Natural killer cell treated with Interleukin-12 subunit alpha and Interleukin-12 subunit beta and Interleukin-15 and Interleukin-18, amount 100 ng/mL, for 72 hours (primary cell): ENCODE measurements at regions not wholly inside any gene's neighbourhood (a gene's known extent, or its start where the extent isn't known, plus 50 kb on each side); places are given as distances from the start of the nearest gene placed in this dataset.
"Not testable (repeated sequence)": the region's sequence is repeated elsewhere in the genome, so short reads cannot be mapped to it uniquely, and the experiment has no call there.

ENCODE experiments used
- ATAC-seq, 2 donors: fragments of 150-1000 bp; cut with Tn5 transposase in 1 of 2; sonication (Bioruptor Pico), chemical (Tn5 transposase) in 1 of 2; 2 replicates each; pipeline ENCODE4 v1.10.0; 2021
- DNase-seq: peaks from one replicate; pipeline ENCODE4 v3.0.0; 2022; ENCODE audit warnings: low spot score
- H3K27ac Mint-ChIP-seq, 2 donors: 1 replicate in 1 of 2; 2 replicates in 1 of 2; pipeline ENCODE4 v1.8.0; 2022; ENCODE audit warnings: mixed read lengths in 2 of 2, mild to moderate bottlenecking in 1 of 2, moderate library complexity in 1 of 2
- H3K27me3 Mint-ChIP-seq, 2 donors: 1 replicate in 1 of 2; 2 replicates in 1 of 2; pipeline ENCODE4 v1.8.0; 2022; ENCODE audit warnings: mixed read lengths in 2 of 2
- H3K36me3 Mint-ChIP-seq: one replicate; pipeline ENCODE4 v1.8.0; 2022; ENCODE audit warnings: mixed read lengths
- H3K4me1 Mint-ChIP-seq, 2 donors: 1 replicate in 1 of 2; 2 replicates in 1 of 2; pipeline ENCODE4 v1.8.0; 2022; ENCODE audit warnings: low read depth in 2 of 2, mixed read lengths in 2 of 2, mild to moderate bottlenecking in 1 of 2
- H3K4me3 Mint-ChIP-seq: one replicate; pipeline ENCODE4 v1.8.0; 2022; ENCODE audit warnings: mixed read lengths
- H3K9me3 Mint-ChIP-seq: 2 replicates; pipeline ENCODE4 v1.8.0; 2022; ENCODE audit warnings: mixed read lengths

DNA sequence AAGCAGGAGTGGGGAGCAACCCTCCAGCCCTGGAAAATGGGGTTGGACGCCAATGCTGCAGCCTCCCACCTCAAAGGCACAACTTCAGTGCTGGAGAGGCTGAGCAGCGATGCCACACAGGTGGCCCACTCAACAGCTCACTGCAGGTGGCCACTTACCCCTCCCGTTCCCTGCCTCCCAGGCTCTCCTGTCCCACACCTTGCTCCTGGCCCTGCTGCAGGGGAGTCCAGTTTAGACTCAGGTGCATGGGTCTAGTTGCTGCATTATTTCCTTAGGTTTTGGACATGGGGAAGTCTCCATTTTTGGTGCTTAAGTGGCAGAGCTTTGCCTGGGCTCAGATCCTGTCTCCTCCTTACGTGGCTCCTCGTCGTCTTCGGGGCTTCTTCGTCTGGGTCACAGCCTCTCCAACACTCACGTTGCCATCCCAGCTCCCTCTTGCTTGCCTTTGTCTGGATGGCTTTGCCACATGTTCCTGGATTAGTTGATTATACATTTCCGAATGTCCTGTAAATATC lies 898.3 kb downstream of the BRD1 start:
- Mint-ChIP-seq H3K27me3 (peaks cover 16 to 34% of the 10 kb centered on the region in 2 donors), H3K4me1 (no peaks in the 10 kb centered on the region), H3K27ac (no peak overlapping the region), H3K36me3 (peaks cover 2% of the 10 kb centered on the region), H3K9me3 (no peaks in the 10 kb centered on the region), H3K4me3 (no peak overlapping the region)
- DNase-seq (no peak), ATAC-seq (no peak)

DNA sequence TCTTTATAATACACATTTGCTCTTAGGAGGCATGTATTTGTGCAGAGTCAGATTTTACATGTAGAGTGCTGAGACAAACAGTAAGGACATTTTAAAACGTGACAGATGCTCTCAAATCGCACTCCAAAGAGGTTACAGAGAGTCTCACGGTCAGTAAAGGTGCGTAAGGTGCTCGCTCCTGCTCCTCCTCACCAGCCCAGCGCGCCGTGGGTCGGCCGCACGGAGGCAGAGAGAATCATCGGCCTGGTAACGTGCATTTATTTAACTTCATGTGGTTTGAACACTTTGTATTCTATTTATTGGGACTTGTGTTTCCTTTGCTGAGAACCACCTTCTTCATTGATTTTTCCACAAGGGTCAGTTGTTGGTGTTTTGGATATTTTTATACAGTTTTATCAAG lies 900.1 kb downstream of the BRD1 start:
- DNase-seq, result no peak
- H3K27ac Mint-ChIP-seq, result no peak overlapping the region
- no peaks in the 10 kb centered on the region for H3K4me1 Mint-ChIP-seq
- H3K9me3 Mint-ChIP-seq, result no peaks in the 10 kb centered on the region
- no peak for ATAC-seq
- H3K36me3 Mint-ChIP-seq, result no peaks in the 10 kb centered on the region
- peaks cover 14 to 31% of the 10 kb centered on the region in 2 donors for H3K27me3 Mint-ChIP-seq
- H3K4me3 Mint-ChIP-seq, result no peak overlapping the region

DNA sequence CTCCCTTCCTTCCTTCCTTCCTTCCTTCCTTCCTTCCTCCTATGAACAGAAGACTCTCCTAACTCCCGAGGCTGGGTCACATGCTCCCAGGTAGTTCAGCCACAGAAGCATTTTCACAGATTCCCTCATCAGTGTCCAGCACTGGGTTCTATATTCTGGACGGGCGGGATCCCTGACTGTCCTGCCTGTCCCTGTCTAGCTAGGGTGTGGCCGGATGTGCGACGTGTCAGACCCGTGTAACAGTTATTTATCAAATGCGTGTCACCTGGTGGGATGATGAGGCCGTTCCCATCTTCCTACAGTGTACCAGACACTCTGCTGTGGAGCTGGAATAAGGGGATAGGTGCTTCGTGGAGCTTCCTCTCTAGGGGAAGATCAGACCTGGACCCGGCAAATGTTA lies 901.0 kb downstream of the BRD1 start:
- Mint-ChIP-seq H3K4me3 (no peak overlapping the region), H3K9me3 (no peaks in the 10 kb centered on the region), H3K27ac (no peak overlapping the region), H3K4me1 (no peaks in the 10 kb centered on the region), H3K36me3 (no peaks in the 10 kb centered on the region), H3K27me3 (peaks cover 16 to 31% of the 10 kb centered on the region in 2 donors)
- DNase-seq (no peak), ATAC-seq (no peak)

DNA sequence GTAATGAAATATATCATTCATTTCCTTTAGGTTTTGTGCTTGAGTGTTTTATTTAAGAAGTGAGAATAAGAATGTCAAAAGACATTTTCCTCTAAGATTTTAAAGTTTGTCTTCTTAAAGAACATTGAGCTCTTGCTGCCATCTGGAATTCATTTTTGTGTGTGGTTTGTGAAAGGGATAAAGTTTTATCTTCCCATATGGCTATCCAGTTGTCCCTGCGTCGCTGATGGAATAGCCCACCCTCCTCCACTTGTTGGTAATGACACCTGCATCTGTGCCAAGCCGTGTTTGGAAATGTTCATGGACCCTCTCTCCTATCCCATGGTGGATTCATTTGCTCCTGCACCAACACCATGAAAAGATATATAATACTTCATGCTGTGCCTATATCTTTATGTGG lies 901.5 kb downstream of the BRD1 start:
- no peaks in the 10 kb centered on the region for H3K4me1 Mint-ChIP-seq
- no peak overlapping the region for H3K4me3 Mint-ChIP-seq
- no peaks in the 10 kb centered on the region for H3K9me3 Mint-ChIP-seq
- peaks cover 16 to 29% of the 10 kb centered on the region in 2 donors for H3K27me3 Mint-ChIP-seq
- H3K27ac Mint-ChIP-seq, result no peak overlapping the region
- DNase-seq (no peak), ATAC-seq (no peak)
- no peaks in the 10 kb centered on the region for H3K36me3 Mint-ChIP-seq

- Mint-ChIP-seq H3K27me3 (peaks cover 17 to 23% of the 10 kb centered on the region in 2 donors), H3K4me1 (no peaks in the 10 kb centered on the region), H3K4me3 (no peak overlapping the region), H3K9me3 (no peaks in the 10 kb centered on the region), H3K36me3 (no peaks in the 10 kb centered on the region), H3K27ac (no peak overlapping the region)
- DNase-seq, result no peak
- ATAC-seq, result no peak
Observed at GRCh38 chr22:48925450-48925849, 902.2 kb downstream of the BRD1 start.

GRCh38 chr22:48923996-48924395 lies 903.7 kb downstream of the BRD1 start:
- no peaks in the 10 kb centered on the region for H3K4me1 Mint-ChIP-seq
- peaks cover 8 to 15% of the 10 kb centered on the region in 2 donors for H3K27me3 Mint-ChIP-seq
- H3K36me3 Mint-ChIP-seq, result no peaks in the 10 kb centered on the region
- no peak for DNase-seq
- no peak overlapping the region for H3K4me3 Mint-ChIP-seq
- no peak overlapping the region for H3K27ac Mint-ChIP-seq
- no peak for ATAC-seq
- no peaks in the 10 kb centered on the region for H3K9me3 Mint-ChIP-seq

GRCh38 chr22:48923165-48923865 lies 904.4 kb downstream of the BRD1 start:
- no peak overlapping the region for H3K27ac Mint-ChIP-seq

GRCh38 chr22:48921411-48921903 lies 906.2 kb downstream of the BRD1 start:
- H3K4me3 Mint-ChIP-seq, result no peak overlapping the region
- H3K9me3 Mint-ChIP-seq, result no peaks in the 10 kb centered on the region
- no peaks in the 10 kb centered on the region for H3K36me3 Mint-ChIP-seq
- H3K27ac Mint-ChIP-seq, result no peak overlapping the region
- H3K27me3 Mint-ChIP-seq, result peaks cover 15 to 22% of the 10 kb centered on the region in 2 donors
- ATAC-seq (no peak), DNase-seq (no peak)
- H3K4me1 Mint-ChIP-seq, result no peaks in the 10 kb centered on the region

More at GRCh38 chr22:48923165-48923865, 904.4 kb downstream of the BRD1 start:
- DNase-seq, result no peak
- H3K9me3 Mint-ChIP-seq, result no peaks in the 10 kb centered on the region
- ATAC-seq, result no peak
- no peak overlapping the region for H3K4me3 Mint-ChIP-seq
- no peaks in the 10 kb centered on the region for H3K4me1 Mint-ChIP-seq
- H3K27me3 Mint-ChIP-seq, result peaks cover 7 to 19% of the 10 kb centered on the region in 2 donors
- H3K36me3 Mint-ChIP-seq, result no peaks in the 10 kb centered on the region

GRCh38 chr22:48920776-48921241 lies 906.9 kb downstream of the BRD1 start:
- no peaks in the 10 kb centered on the region for H3K4me1 Mint-ChIP-seq
- H3K27me3 Mint-ChIP-seq, result peaks cover 15 to 19% of the 10 kb centered on the region in 2 donors
- no peaks in the 10 kb centered on the region for H3K9me3 Mint-ChIP-seq
- ATAC-seq (no peak), DNase-seq (no peak)
- H3K36me3 Mint-ChIP-seq, result no peaks in the 10 kb centered on the region
- no peak overlapping the region for H3K27ac Mint-ChIP-seq
- H3K4me3 Mint-ChIP-seq, result no peak overlapping the region

DNA sequence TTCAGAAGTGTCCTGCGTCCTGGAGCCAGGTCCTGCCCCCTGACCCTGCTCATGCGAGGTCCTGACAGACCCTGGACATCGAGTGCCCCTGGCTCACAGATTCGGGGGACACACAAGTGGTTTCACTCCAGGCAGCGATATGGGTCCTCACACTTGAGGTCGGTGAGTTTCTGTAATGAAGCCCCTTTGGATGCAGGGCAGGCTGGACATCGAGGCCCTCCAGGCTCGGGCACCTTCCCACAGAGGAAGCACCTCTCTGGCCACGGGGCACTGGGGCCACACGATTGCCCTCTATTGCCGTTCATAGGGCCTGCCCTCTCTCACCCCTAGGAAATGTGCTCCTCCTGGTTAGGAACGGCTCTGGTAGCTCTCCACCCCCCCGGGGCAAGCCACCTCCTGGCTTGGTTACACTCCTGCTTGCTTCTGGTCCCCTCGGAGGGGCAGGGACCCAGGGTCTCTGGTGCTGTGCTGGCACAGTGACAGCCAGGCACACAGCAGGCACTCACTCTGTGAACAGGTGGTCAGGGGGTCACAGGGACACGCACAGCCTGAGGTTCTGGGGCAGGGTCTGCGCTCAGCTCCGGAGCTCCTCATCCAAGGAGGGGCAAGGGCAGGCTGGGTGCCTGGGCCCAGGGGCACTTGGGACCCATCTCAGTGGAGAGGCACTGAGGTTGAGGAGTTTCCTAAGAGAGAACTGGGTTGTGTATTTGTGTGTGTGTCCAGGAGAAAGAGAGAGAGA lies 907.7 kb downstream of the BRD1 start:
- Mint-ChIP-seq H3K27me3 (peaks cover 17 to 18% of the 10 kb centered on the region in 2 donors), H3K27ac (no peak overlapping the region)

DNA sequence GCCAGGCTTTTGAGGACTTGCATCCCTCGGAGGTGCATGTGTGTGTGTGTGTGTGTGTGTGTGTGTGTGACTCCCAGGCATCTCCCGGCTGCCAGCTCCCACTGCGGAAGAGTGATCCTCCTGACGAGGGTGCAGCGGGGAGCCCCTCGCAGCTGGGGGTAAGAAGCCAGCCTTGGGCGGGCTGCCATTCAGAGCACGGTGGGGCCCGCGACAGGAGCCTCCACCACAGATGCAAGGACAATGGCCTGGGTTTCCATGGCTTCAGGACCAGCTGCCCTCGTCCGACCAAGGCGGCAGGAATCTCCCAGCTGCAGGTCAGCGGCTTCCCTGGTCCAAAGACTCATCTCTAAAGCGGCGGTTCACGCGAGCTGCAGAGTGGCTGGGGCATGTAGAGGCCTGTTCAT lies 908.5 kb downstream of the BRD1 start:
- ATAC-seq (peak in 1 of 2 donors; percentile 17), DNase-seq (no peak)
- peaks cover 20 to 24% of the 10 kb centered on the region in 2 donors for H3K27me3 Mint-ChIP-seq
- no peak overlapping the region for H3K27ac Mint-ChIP-seq
- no peaks in the 10 kb centered on the region for H3K9me3 Mint-ChIP-seq
- H3K36me3 Mint-ChIP-seq, result no peaks in the 10 kb centered on the region
- H3K4me3 Mint-ChIP-seq, result no peak overlapping the region
- H3K4me1 Mint-ChIP-seq, result peaks cover 0 to 2% of the 10 kb centered on the region in 2 donors

More for the DNA sequence above, 907.7 kb downstream of the BRD1 start:
- ATAC-seq, result peak in 1 of 2 donors; percentile 36
- H3K36me3 Mint-ChIP-seq, result no peaks in the 10 kb centered on the region
- no peak overlapping the region for H3K4me3 Mint-ChIP-seq
- no peak for DNase-seq
- no peaks in the 10 kb centered on the region for H3K9me3 Mint-ChIP-seq
- H3K4me1 Mint-ChIP-seq, result no peaks in the 10 kb centered on the region

- H3K36me3 Mint-ChIP-seq, result no peaks in the 10 kb centered on the region
- H3K9me3 Mint-ChIP-seq, result no peaks in the 10 kb centered on the region
- peaks cover 20 to 27% of the 10 kb centered on the region in 2 donors for H3K27me3 Mint-ChIP-seq
- no peak overlapping the region for H3K4me3 Mint-ChIP-seq
- no peak overlapping the region for H3K27ac Mint-ChIP-seq
- DNase-seq (no peak), ATAC-seq (peak in 1 of 2 donors; percentile 6)
- peaks cover 0 to 2% of the 10 kb centered on the region in 2 donors for H3K4me1 Mint-ChIP-seq
Observed at GRCh38 chr22:48918585-48919186, 909.0 kb downstream of the BRD1 start.

- Mint-ChIP-seq H3K27me3 (peaks cover 24 to 49% of the 10 kb centered on the region in 2 donors), H3K27ac (peak overlapping the region in 1 of 2 donors; percentile 21)
- H3K4me1 Mint-ChIP-seq, H3K9me3 Mint-ChIP-seq, H3K4me3 Mint-ChIP-seq, H3K36me3 Mint-ChIP-seq, DNase-seq, ATAC-seq: not testable (repeated sequence)
Observed at GRCh38 chr22:48912356-48913066, 915.2 kb downstream of the BRD1 start.
